Right atrium auricular region (tissue), 2 donors: ENCODE measurements at regions not wholly inside any gene's neighbourhood (a gene's known extent, or its start where the extent isn't known, plus 50 kb on each side); places are given as distances from the start of the nearest gene placed in this dataset.

Source experiments
- DNase-seq: peaks from one replicate; pipeline ENCODE4 v3.0.0-alpha.2; 2019; ENCODE audit warnings: low spot score
- H3K27ac ChIP-seq, 2 donors: fragments of 200-600 bp; sonication (generic); 1 replicate in 1 of 2; 2 replicates in 1 of 2; pipeline ENCODE4 v1.5.1; 2016 to 2019
- H3K27me3 ChIP-seq, 2 donors: fragments of 200-600 bp; sonication (generic); one replicate each; pipeline versions ENCODE4 v1.5.1 to v1.6.0; 2017 to 2019
- H3K36me3 ChIP-seq: fragments of 200-600 bp; sonication (generic); one replicate; pipeline ENCODE4 v1.5.1; 2016
- H3K4me1 ChIP-seq, 2 donors: fragments of 200-600 bp; sonication (generic); one replicate each; pipeline versions ENCODE4 v1.5.1 to v1.6.0; 2017 to 2019
- H3K4me3 ChIP-seq, 2 donors: fragments of 200-600 bp; sonication (generic); 1 replicate in 1 of 2; 2 replicates in 1 of 2; pipeline ENCODE4 v1.5.1; 2017 to 2019; ENCODE audit warnings: mild to moderate bottlenecking in 1 of 2, moderate library complexity in 1 of 2
- H3K9me3 ChIP-seq, 2 donors: fragments of 200-600 bp; sonication (generic); one replicate each; pipeline ENCODE4 v1.5.1; 2019
- CTCF ChIP-seq, 2 donors: fragments of 200-600 bp; sonication (generic); IDR thresholded peaks; one replicate each; pipeline ENCODE4 v1.5.1; 2019; ENCODE audit warnings: antibody characterized with exemption in 2 of 2

- peaks cover 0 to 15% of the 10 kb centered on the region in 2 donors for H3K4me1 ChIP-seq
- H3K36me3 ChIP-seq, result no peaks in the 10 kb centered on the region
- H3K27ac ChIP-seq, result no peak overlapping the region
- no peak for TF ChIP-seq CTCF (IDR thresholded peaks at IDR 0.05)
- no peaks in the 10 kb centered on the region for H3K27me3 ChIP-seq
- no peak for DNase-seq
- H3K9me3 ChIP-seq, result peaks cover 0 to 13% of the 10 kb centered on the region in 2 donors
- no peak overlapping the region for H3K4me3 ChIP-seq
These were observed 625.1 kb downstream of the PTPRU start for GRCh38 chr1:29861446-29861845.

- DNase-seq, result no peak
- H3K9me3 ChIP-seq, result peaks cover 0 to 13% of the 10 kb centered on the region in 2 donors
- no peaks in the 10 kb centered on the region for H3K27me3 ChIP-seq
- TF ChIP-seq CTCF (IDR thresholded peaks at IDR 0.05), result no peak
- no peak overlapping the region for H3K27ac ChIP-seq
- H3K36me3 ChIP-seq, result no peaks in the 10 kb centered on the region
- no peak overlapping the region for H3K4me3 ChIP-seq
- H3K4me1 ChIP-seq, result peaks cover 0 to 15% of the 10 kb centered on the region in 2 donors
These were observed 624.4 kb downstream of the PTPRU start for GRCh38 chr1:29860681-29861080.

GRCh38 chr1:29860056-29860455 lies 623.7 kb downstream of the PTPRU start:
- no peak for TF ChIP-seq CTCF (IDR thresholded peaks at IDR 0.05)
- H3K27me3 ChIP-seq, result no peaks in the 10 kb centered on the region

GRCh38 chr1:29859126-29859525 lies 622.8 kb downstream of the PTPRU start:
- Histone ChIP-seq H3K4me3 (no peak overlapping the region), H3K27me3 (no peaks in the 10 kb centered on the region), H3K4me1 (peaks cover 0 to 15% of the 10 kb centered on the region in 2 donors), H3K9me3 (peaks cover 0 to 13% of the 10 kb centered on the region in 2 donors), H3K36me3 (no peaks in the 10 kb centered on the region), H3K27ac (no peak overlapping the region)
- no peak for DNase-seq
- TF ChIP-seq CTCF (IDR thresholded peaks at IDR 0.05), result no peak

More at GRCh38 chr1:29860056-29860455, 623.7 kb downstream of the PTPRU start:
- H3K9me3 ChIP-seq, result peaks cover 0 to 13% of the 10 kb centered on the region in 2 donors
- H3K4me3 ChIP-seq, result no peak overlapping the region
- no peak overlapping the region for H3K27ac ChIP-seq
- no peak for DNase-seq
- H3K4me1 ChIP-seq, result peaks cover 0 to 15% of the 10 kb centered on the region in 2 donors
- H3K36me3 ChIP-seq, result no peaks in the 10 kb centered on the region

- Histone ChIP-seq H3K9me3 (peaks cover 0 to 13% of the 10 kb centered on the region in 2 donors), H3K4me1 (peaks cover 0 to 15% of the 10 kb centered on the region in 2 donors), H3K4me3 (no peak overlapping the region), H3K27me3 (no peaks in the 10 kb centered on the region), H3K27ac (no peak overlapping the region), H3K36me3 (no peaks in the 10 kb centered on the region)
- DNase-seq, result no peak
- TF ChIP-seq CTCF (IDR thresholded peaks at IDR 0.05), result no peak
These were observed 622.3 kb downstream of the PTPRU start for GRCh38 chr1:29858646-29859045.
